ENCODE measurements at regions not wholly inside any gene's neighbourhood (a gene's known extent, or its start where the extent isn't known, plus 50 kb on each side); places are given as distances from the start of the nearest gene placed in this dataset.

DNA sequence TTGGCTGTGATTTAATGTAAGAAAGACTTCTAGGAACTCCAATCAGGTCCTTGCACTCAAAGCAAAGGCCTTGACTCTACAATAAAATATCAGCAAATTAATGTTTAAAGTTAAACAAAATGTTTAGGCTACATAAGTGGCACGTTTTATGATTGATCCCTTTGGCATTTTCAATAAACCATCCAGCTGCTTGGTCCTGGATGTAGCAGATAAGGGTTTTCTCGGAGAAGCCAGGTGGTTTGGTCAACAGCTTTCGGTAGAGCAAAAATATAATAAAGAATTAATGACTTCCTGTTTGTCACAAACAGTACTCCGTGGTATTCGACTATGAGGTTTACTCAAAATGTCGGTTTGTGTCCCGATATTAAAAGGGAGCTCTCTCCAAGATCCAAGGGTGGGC is 95.8 kb downstream of the GEMIN8 start:
- DNase-seq (ENCODE audit: extremely low spot score): no peak
- Histone ChIP-seq H3K27ac (ENCODE audit: low read depth) (no peak overlapping the region), H3K4me1 (ENCODE audit: insufficient read depth) (no peaks in the 10 kb centered on the region), H3K36me3 (ENCODE audit: insufficient read depth) (no peaks in the 10 kb centered on the region), H3K4me3 (ENCODE audit: low read depth, low read length) (no peak overlapping the region)
- 75% methylated on average over 7 of the region's 7 CpGs for WGBS

DNA sequence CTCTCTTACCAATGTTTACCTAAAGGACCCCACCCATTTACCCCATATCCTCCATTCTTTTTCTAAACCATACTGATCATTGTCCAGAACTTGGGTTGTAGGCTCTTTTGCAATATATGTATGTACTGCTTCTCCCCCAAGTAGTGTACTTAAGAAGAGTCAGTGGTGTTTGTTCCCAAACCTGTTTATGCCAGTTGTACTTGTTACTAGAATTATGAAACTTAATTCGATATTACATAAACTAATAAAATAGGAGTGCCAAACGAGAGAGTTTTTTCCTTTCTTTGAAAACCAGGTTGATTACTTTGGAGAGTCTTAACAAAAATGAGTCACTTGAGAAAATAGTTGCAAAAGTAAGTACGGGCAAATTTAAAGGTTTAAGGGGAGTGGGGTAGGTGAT is 96.3 kb downstream of the GEMIN8 start:
- no peak overlapping the region for H3K4me3 ChIP-seq (ENCODE audit: low read depth, low read length)
- 73% methylated on average over 3 of the region's 3 CpGs for WGBS
- DNase-seq (ENCODE audit: extremely low spot score): no peak
- H3K27ac ChIP-seq (ENCODE audit: low read depth): no peak overlapping the region
- no peaks in the 10 kb centered on the region for H3K36me3 ChIP-seq (ENCODE audit: insufficient read depth)
- no peaks in the 10 kb centered on the region for H3K4me1 ChIP-seq (ENCODE audit: insufficient read depth)

GRCh38 chrX:13932416-13932815 is 97.3 kb downstream of the GEMIN8 start:
- H3K27ac ChIP-seq (ENCODE audit: low read depth): peak overlapping the region; percentile 23

DNA sequence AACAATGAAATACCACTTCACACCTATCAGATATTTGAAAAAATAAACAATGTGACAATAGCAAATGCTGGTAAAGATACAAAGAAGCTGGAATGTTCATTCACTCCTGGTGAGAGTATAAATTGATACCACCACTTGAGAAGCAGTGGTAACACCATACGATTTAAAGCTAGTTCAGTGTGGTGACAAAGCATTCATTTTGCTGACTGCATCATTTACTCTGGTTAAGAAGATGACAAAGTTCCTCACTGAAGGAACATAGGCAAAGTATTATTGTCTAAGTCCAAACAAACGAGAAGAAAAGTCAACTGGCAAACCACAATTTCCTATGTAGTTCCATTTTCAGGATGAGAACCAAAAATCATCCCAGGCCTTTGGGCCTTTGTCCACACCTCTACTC is 102.5 kb downstream of the GEMIN8 start:
- no peak overlapping the region for H3K27ac ChIP-seq (ENCODE audit: low read depth)
- DNase-seq (ENCODE audit: extremely low spot score): no peak
- H3K4me3 ChIP-seq (ENCODE audit: low read depth, low read length): no peak overlapping the region
- WGBS: 85% methylated on average over 2 of the region's 2 CpGs
- no peaks in the 10 kb centered on the region for H3K36me3 ChIP-seq (ENCODE audit: insufficient read depth)
- H3K4me1 ChIP-seq (ENCODE audit: insufficient read depth): no peaks in the 10 kb centered on the region

More at GRCh38 chrX:13932416-13932815, 97.3 kb downstream of the GEMIN8 start:
- DNase-seq (ENCODE audit: extremely low spot score): no peak
- no peaks in the 10 kb centered on the region for H3K36me3 ChIP-seq (ENCODE audit: insufficient read depth)
- H3K4me3 ChIP-seq (ENCODE audit: low read depth, low read length): no peak overlapping the region
- H3K4me1 ChIP-seq (ENCODE audit: insufficient read depth): no peaks in the 10 kb centered on the region

DNA sequence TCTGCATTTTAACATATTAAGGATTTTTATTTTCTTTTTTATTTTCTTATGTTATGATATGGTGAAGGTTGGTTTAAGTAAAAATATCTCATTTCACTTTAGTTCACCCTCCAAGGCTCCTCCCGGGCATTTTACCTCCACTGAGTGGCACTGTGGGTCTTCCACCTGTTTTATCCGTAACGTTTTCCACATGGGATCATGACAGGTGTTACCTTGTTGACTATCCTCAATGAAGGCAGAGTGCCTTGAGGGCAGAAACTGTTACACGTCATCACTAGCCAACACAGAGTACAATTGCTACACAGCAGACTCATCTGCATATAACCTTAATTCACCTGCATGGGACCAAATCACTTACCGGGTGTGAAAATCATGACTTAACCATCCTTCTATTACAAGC is 105.8 kb downstream of the GEMIN8 start:
- 79% methylated on average over 5 of the region's 5 CpGs for WGBS
- Histone ChIP-seq H3K4me3 (ENCODE audit: low read depth, low read length) (no peak overlapping the region), H3K36me3 (ENCODE audit: insufficient read depth) (no peaks in the 10 kb centered on the region), H3K4me1 (ENCODE audit: insufficient read depth) (no peaks in the 10 kb centered on the region), H3K27ac (ENCODE audit: low read depth) (no peak overlapping the region)
- no peak for DNase-seq (ENCODE audit: extremely low spot score)

- no peak for DNase-seq (ENCODE audit: extremely low spot score)
- 34% methylated on average over 2 of the region's 2 CpGs for WGBS
- Histone ChIP-seq H3K36me3 (ENCODE audit: insufficient read depth) (no peaks in the 10 kb centered on the region), H3K27ac (ENCODE audit: low read depth) (no peak overlapping the region), H3K4me1 (ENCODE audit: insufficient read depth) (no peaks in the 10 kb centered on the region), H3K4me3 (ENCODE audit: low read depth, low read length) (no peak overlapping the region)
Measured at GRCh38 chrX:13923289-13923688, 106.4 kb upstream of the GPM6B start.

DNA sequence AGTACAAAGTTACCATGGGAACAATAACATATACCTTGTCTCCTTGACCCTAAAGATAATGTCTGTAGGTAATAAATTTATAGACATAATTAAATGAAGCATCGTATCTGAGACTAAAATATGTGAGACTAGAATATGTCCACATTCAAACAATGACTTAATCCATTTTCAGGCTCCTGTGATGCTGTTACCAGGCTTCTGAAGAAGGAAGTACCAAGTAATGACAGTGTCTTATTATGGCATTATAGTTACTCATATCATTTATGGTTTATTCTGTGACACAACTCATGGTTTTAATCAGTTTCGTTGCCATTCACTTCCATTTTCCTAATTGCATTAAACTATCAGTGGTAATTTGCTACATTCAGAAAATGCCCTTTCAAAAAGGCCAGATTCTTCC is 100.6 kb upstream of the GPM6B start:
- Histone ChIP-seq H3K4me1 (ENCODE audit: insufficient read depth) (no peaks in the 10 kb centered on the region), H3K36me3 (ENCODE audit: insufficient read depth) (no peaks in the 10 kb centered on the region), H3K27ac (ENCODE audit: low read depth) (no peak overlapping the region), H3K4me3 (ENCODE audit: low read depth, low read length) (no peak overlapping the region)
- DNase-seq (ENCODE audit: extremely low spot score): no peak
- 66% methylated on average over 2 of the region's 2 CpGs for WGBS

GRCh38 chrX:13911586-13911985 is 94.7 kb upstream of the GPM6B start:
- Histone ChIP-seq H3K4me3 (ENCODE audit: low read depth, low read length) (no peak overlapping the region), H3K4me1 (ENCODE audit: insufficient read depth) (no peaks in the 10 kb centered on the region), H3K27ac (ENCODE audit: low read depth) (no peak overlapping the region), H3K36me3 (ENCODE audit: insufficient read depth) (no peaks in the 10 kb centered on the region)
- DNase-seq (ENCODE audit: extremely low spot score): no peak
- whole genome bisulfite sequencing: 15% methylated on average over 1 of the region's 1 CpG

- DNase-seq (ENCODE audit: extremely low spot score): no peak
- Histone ChIP-seq H3K4me1 (ENCODE audit: insufficient read depth) (no peaks in the 10 kb centered on the region), H3K27ac (ENCODE audit: low read depth) (no peak overlapping the region), H3K4me3 (ENCODE audit: low read depth, low read length) (no peak overlapping the region), H3K36me3 (ENCODE audit: insufficient read depth) (no peaks in the 10 kb centered on the region)
- WGBS: 42% methylated on average over 1 of the region's 1 CpG
Measured at GRCh38 chrX:13906093-13906492, 89.2 kb upstream of the GPM6B start.

DNA sequence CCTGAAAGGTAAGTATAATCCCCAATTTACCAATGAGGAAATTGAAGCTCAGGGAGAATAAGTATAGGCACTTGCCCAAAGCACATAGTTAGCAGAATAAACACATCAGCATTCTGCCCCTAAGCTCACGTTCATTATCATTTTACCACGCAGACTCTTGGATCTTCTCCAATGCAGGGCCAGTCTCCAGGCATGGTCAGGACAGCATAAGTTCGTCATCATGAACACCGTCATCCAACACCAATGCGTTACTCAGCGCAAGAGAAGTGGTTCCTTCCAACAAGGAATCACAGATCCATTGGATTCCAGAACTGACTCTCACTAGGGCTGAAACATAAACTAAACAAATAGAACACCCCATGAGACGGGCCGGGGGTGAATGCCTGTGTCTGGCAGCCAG is 86.5 kb upstream of the GPM6B start:
- H3K27ac ChIP-seq (ENCODE audit: low read depth): no peak overlapping the region
- 71% methylated on average over 8 of the region's 8 CpGs for WGBS
- H3K4me1 ChIP-seq (ENCODE audit: insufficient read depth): no peaks in the 10 kb centered on the region
- no peak overlapping the region for H3K4me3 ChIP-seq (ENCODE audit: low read depth, low read length)
- no peak for DNase-seq (ENCODE audit: extremely low spot score)
- H3K36me3 ChIP-seq (ENCODE audit: insufficient read depth): no peaks in the 10 kb centered on the region

DNA sequence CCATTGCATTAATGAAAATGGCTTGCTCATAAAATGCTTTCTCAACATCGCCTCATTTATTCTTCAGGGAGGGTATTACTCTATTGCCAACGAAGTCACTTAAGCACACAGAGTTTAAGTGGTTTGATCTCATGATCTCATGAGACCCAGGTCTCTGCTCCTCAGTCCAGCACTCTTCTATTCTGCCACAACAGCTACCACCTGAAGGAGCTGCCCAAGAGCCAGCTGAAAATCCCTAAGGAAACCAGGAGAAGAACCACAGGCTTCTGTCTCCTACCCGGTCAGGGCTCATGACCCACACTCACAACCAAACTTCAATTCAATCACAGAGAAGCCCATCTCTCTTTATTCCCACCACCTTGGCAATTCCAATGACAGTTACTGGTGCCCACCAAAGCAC is 85.5 kb upstream of the GPM6B start:
- DNase-seq (ENCODE audit: extremely low spot score): no peak
- WGBS: 89% methylated on average over 3 of the region's 3 CpGs
- no peak overlapping the region for H3K4me3 ChIP-seq (ENCODE audit: low read depth, low read length)

DNA sequence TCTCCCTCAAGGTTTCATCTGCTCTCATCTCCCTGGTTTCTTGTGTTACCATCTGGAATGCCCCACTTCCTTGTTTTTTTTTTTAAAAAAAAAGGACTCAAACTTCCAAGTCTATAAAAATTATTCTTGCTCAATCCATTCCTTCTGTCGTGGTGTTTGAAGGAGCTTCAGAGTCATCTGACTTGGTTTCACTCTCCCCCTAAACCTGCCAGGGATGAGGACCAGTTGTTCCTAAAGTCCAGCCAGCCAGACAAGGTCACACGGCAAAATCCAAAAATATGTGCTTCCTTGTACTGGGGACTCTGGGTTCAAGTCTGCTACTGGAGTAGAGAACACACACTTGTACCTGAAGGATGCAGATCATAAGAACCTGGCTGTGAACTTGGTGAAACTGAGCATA is 84.5 kb upstream of the GPM6B start:
- no peak overlapping the region for H3K4me3 ChIP-seq (ENCODE audit: low read depth, low read length)
- DNase-seq (ENCODE audit: extremely low spot score): no peak
- H3K4me1 ChIP-seq (ENCODE audit: insufficient read depth): no peaks in the 10 kb centered on the region
- no peaks in the 10 kb centered on the region for H3K36me3 ChIP-seq (ENCODE audit: insufficient read depth)
- 51% methylated on average over 2 of the region's 2 CpGs for WGBS
- no peak overlapping the region for H3K27ac ChIP-seq (ENCODE audit: low read depth)

More for the DNA sequence above, 85.5 kb upstream of the GPM6B start:
- Histone ChIP-seq H3K27ac (ENCODE audit: low read depth) (no peak overlapping the region), H3K4me1 (ENCODE audit: insufficient read depth) (no peaks in the 10 kb centered on the region), H3K36me3 (ENCODE audit: insufficient read depth) (no peaks in the 10 kb centered on the region)

DNA sequence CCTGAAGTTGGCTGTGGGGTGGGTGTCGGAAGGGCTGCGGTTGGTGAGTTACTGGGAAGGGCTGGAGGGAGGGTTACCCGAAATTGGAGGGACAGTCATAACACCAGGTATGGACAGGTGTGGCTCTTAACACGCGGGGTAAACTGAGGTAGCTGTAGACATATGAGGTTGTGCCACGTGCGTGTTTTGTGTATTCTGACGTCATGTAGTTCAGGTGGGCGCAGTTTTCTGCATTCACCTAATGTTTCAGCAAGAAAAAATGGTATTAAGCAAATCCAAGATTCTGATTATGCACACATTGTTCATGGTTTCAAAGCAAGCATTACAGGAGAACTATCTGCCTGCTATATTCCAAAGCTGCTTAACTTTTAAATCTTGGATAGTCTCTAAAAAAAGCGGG is 83.5 kb upstream of the GPM6B start:
- no peak overlapping the region for H3K4me3 ChIP-seq (ENCODE audit: low read depth, low read length)
- H3K27ac ChIP-seq (ENCODE audit: low read depth): no peak overlapping the region
- H3K36me3 ChIP-seq (ENCODE audit: insufficient read depth): no peaks in the 10 kb centered on the region
- no peak for DNase-seq (ENCODE audit: extremely low spot score)
- WGBS: 86% methylated on average over 10 of the region's 10 CpGs
- no peaks in the 10 kb centered on the region for H3K4me1 ChIP-seq (ENCODE audit: insufficient read depth)

DNA sequence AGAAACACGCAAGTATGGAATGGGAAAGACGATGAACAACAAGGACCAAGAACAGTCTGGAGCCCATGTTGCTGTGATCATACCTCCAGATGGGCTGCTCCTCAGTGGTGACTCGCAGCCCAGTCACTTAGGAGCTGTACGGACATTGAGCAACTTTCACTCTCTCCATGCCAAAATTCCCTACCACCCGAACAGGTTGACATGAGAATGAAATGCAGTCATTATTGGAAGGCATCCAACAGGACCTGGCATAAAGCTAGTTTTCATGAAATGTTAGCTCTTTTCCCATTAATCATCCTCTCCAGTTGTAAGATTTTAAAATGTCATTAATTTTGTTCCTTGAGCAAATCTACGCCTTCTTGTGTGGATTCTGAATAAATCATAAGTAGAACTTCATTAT is 82.7 kb upstream of the GPM6B start:
- Histone ChIP-seq H3K4me1 (ENCODE audit: insufficient read depth) (no peaks in the 10 kb centered on the region), H3K27ac (ENCODE audit: low read depth) (no peak overlapping the region), H3K36me3 (ENCODE audit: insufficient read depth) (no peaks in the 10 kb centered on the region), H3K4me3 (ENCODE audit: low read depth, low read length) (no peak overlapping the region)
- 44% methylated on average over 6 of the region's 6 CpGs for WGBS
- DNase-seq (ENCODE audit: extremely low spot score): no peak

GRCh38 chrX:13898603-13899002 is 81.7 kb upstream of the GPM6B start:
- 96% methylated on average over 4 of the region's 4 CpGs for WGBS

More at GRCh38 chrX:13898603-13899002, 81.7 kb upstream of the GPM6B start:
- Histone ChIP-seq H3K27ac (ENCODE audit: low read depth) (no peak overlapping the region), H3K36me3 (ENCODE audit: insufficient read depth) (no peaks in the 10 kb centered on the region), H3K4me3 (ENCODE audit: low read depth, low read length) (no peak overlapping the region), H3K4me1 (ENCODE audit: insufficient read depth) (no peaks in the 10 kb centered on the region)
- DNase-seq (ENCODE audit: extremely low spot score): no peak

Measured in urinary bladder (tissue), 3 donors.